GM23338 (cell line): ENCODE measurements at regions not wholly inside any gene's neighbourhood (a gene's known extent, or its start where the extent isn't known, plus 50 kb on each side); places are given as distances from the start of the nearest gene placed in this dataset.

Experiments
- ATAC-seq: fragments of 200-7000 bp; cut with Tn5 transposase; 3 replicates; pipeline ENCODE4 v1.9.1; 2020
- DNase-seq: peaks from one replicate; pipeline ENCODE4 v3.0.0-alpha.2; 2015; ENCODE audit warnings: low spot score
- H2AFZ ChIP-seq: fragments of 200-600 bp; sonication (generic); 2 replicates; pipeline ENCODE4 v1.8.0; 2016; ENCODE audit warnings: antibody characterized with exemption, mild to moderate bottlenecking, moderate library complexity
- H3F3A ChIP-seq: fragments of 200-600 bp; sonication (generic); replicated peaks from 2 replicates; pipeline ENCODE4 v1.8.0; 2017; ENCODE audit warnings: antibody characterized with exemption, mixed run types, low read depth
- H3K27ac ChIP-seq: fragments of 200-600 bp; sonication (generic); 2 replicates; pipeline ENCODE4 v1.6.1; 2016; ENCODE audit warnings: low read depth
- H3K27me3 ChIP-seq: fragments of 200-600 bp; sonication (generic); 2 replicates; pipeline ENCODE4 v1.8.0; 2016; ENCODE audit warnings: mild to moderate bottlenecking, mixed run types, moderate library complexity; ENCODE audit not compliant: insufficient read depth
- H3K36me3 ChIP-seq: fragments of 200-600 bp; sonication (generic); 2 replicates; pipeline ENCODE4 v1.8.0; 2016; ENCODE audit warnings: mild to moderate bottlenecking; ENCODE audit not compliant: insufficient read depth
- H3K4me1 ChIP-seq: fragments of 200-600 bp; sonication (generic); 2 replicates; pipeline ENCODE4 v1.8.0; 2016; ENCODE audit warnings: mild to moderate bottlenecking, moderate library complexity; ENCODE audit not compliant: insufficient read depth
- H3K4me2 ChIP-seq: fragments of 200-600 bp; sonication (generic); 2 replicates; pipeline ENCODE4 v1.7.1; 2017; ENCODE audit warnings: mixed run types
- H3K4me3 ChIP-seq: fragments of 200-600 bp; sonication (generic); 2 replicates; pipeline ENCODE4 v1.6.1; 2016; ENCODE audit warnings: mixed run types
- H3K79me2 ChIP-seq: fragments of 200-600 bp; sonication (generic); replicated peaks from 2 replicates; pipeline ENCODE4 v1.8.0; 2017; ENCODE audit warnings: mild to moderate bottlenecking; ENCODE audit not compliant: insufficient read depth
- H3K9me2 ChIP-seq: fragments of 200-600 bp; sonication (generic); 2 replicates; pipeline ENCODE4 v1.8.0; 2017; ENCODE audit not compliant: insufficient read depth
- H4K20me1 ChIP-seq: fragments of 200-600 bp; sonication (generic); replicated peaks from 2 replicates; pipeline ENCODE4 v1.8.0; 2017; ENCODE audit warnings: mild to moderate bottlenecking; ENCODE audit not compliant: insufficient read depth
- H3K27ac Mint-ChIP-seq: 2 replicates; pipeline ENCODE4 v1.8.0; 2020; ENCODE audit warnings: inconsistent platforms, mild to moderate bottlenecking, moderate library complexity, mixed read lengths
- H3K27me3 Mint-ChIP-seq: 3 replicates; pipeline ENCODE4 v1.8.0; 2022; ENCODE audit warnings: low read depth, mild to moderate bottlenecking, moderate library complexity, mixed read lengths, inconsistent platforms; ENCODE audit not compliant: insufficient read depth, poor library complexity
- H3K36me3 Mint-ChIP-seq: 3 replicates; pipeline ENCODE4 v1.8.0; 2021; ENCODE audit warnings: low read depth, mild to moderate bottlenecking, inconsistent platforms, moderate library complexity, mixed read lengths
- H3K4me1 Mint-ChIP-seq: 3 replicates; pipeline ENCODE4 v1.8.0; 2020; ENCODE audit warnings: mild to moderate bottlenecking, inconsistent platforms, mixed read lengths
- H3K4me3 Mint-ChIP-seq: 3 replicates; pipeline ENCODE4 v1.8.0; 2021; ENCODE audit warnings: moderate library complexity, mild to moderate bottlenecking, inconsistent platforms, mixed read lengths
- H3K9me3 Mint-ChIP-seq: 3 replicates; pipeline ENCODE4 v1.8.0; 2020; ENCODE audit warnings: moderate library complexity, mild to moderate bottlenecking, inconsistent platforms, mixed read lengths
- REST ChIP-seq: IDR thresholded peaks from one replicate; pipeline ENCODE4 v1.6.1; 2018; ENCODE audit warnings: antibody characterized with exemption; ENCODE audit not compliant: unreplicated experiment
- ZNF462 ChIP-seq: fragments of 250-450 bp; sonication (Bioruptor Pico); IDR thresholded peaks from 2 replicates; pipeline ENCODE4 v1.5.0; 2020; ENCODE audit warnings: mild to moderate bottlenecking, moderate library complexity

- ATAC-seq (no peak), DNase-seq (no peak)
- no peak for TF ChIP-seq ZNF462 (CRISPR knock-in tag)
- TF ChIP-seq REST = no peak
- Histone ChIP-seq H3F3A (no peaks in the 10 kb centered on the region), H3K9me2 (0 out of 2 replicates have a peak, but pooled peaks cover 7% of the 10 kb centered on the region), H3K79me2 (no peaks in the 10 kb centered on the region), H3K4me3 (no peak overlapping the region), H3K27me3 (no peaks in the 10 kb centered on the region), H3K27ac (no peak overlapping the region), H2AFZ (no peak overlapping the region), H3K4me2 (no peak overlapping the region), H4K20me1 (no peaks in the 10 kb centered on the region), H3K36me3 (no peaks in the 10 kb centered on the region), H3K4me1 (no peaks in the 10 kb centered on the region)
- H3K27me3 Mint-ChIP-seq = peaks cover 4% of the 10 kb centered on the region
- no peak overlapping the region for H3K4me3 Mint-ChIP-seq
- H3K27ac Mint-ChIP-seq = no peak overlapping the region
- no peaks in the 10 kb centered on the region for H3K9me3 Mint-ChIP-seq
- no peaks in the 10 kb centered on the region for H3K36me3 Mint-ChIP-seq
- peaks cover under 1% of the 10 kb centered on the region; the same call in 1 of the 3 replicates for H3K4me1 Mint-ChIP-seq
Observed at GRCh38 chr13:33994826-33995502, 177.0 kb downstream of the RFC3 start.
